ENCODE measurements at regions not wholly inside any gene's neighbourhood (a gene's known extent, or its start where the extent isn't known, plus 50 kb on each side); places are given as distances from the start of the nearest gene placed in this dataset.

GRCh38 chr18:52289392-52289791 lies 50.6 kb upstream of the DCC start:
- TF ChIP-seq SREBF2 (IDR thresholded peaks at IDR 0.05; ENCODE audit: low read length) = no peak
- TF ChIP-seq BHLHE40 (IDR thresholded peaks at IDR 0.05; ENCODE audit: borderline replicate concordance in 1 of 2, low read depth in 2 of 2, low read length in 1 of 2) = no peak
- no peak for TF ChIP-seq CHD2 (IDR thresholded peaks at IDR 0.05; ENCODE audit: borderline replicate concordance, low read depth, low read length)
- TF ChIP-seq ZNF384 (IDR thresholded peaks at IDR 0.05; ENCODE audit: borderline replicate concordance, low read depth, low read length) = no peak
- no peak for TF ChIP-seq REST (IDR thresholded peaks at IDR 0.05; ENCODE audit: low read depth, low read length)
- TF ChIP-seq SMARCA5 (IDR thresholded peaks at IDR 0.05) = no peak
- no peak for TF ChIP-seq POLR2AphosphoS5 (IDR thresholded peaks at IDR 0.05; ENCODE audit: low read length)

Measured in GM12878 (cell line).